DMS 273 (cell line): ENCODE measurements at regions not wholly inside any gene's neighbourhood (a gene's known extent, or its start where the extent isn't known, plus 50 kb on each side); places are given as distances from the start of the nearest gene placed in this dataset.

Experiments used
- DNase-seq: peaks from one replicate; lab custom pipeline; 2025; ENCODE audit not compliant: unreplicated experiment; lab: John Stamatoyannopoulos, UW

- peak; percentile 22 for DNase-seq
Measured at GRCh38 chr3:117282566-117282965, 573.0 kb downstream of the TUSC7 start.

GRCh38 chr3:117285737-117286136 lies 576.2 kb downstream of the TUSC7 start:
- peak; percentile 25 for DNase-seq

GRCh38 chr3:117286488-117286887 lies 576.9 kb downstream of the TUSC7 start:
- DNase-seq, result peak; percentile 63

GRCh38 chr3:117287602-117288001 lies 578.0 kb downstream of the TUSC7 start:
- no peak for DNase-seq

GRCh38 chr3:117291476-117291875 lies 581.9 kb downstream of the TUSC7 start:
- peak; percentile 11 for DNase-seq

- no peak for DNase-seq
Measured at GRCh38 chr3:117297065-117297464, 587.5 kb downstream of the TUSC7 start.

GRCh38 chr3:117297541-117297940 lies 588.0 kb downstream of the TUSC7 start:
- no peak for DNase-seq

GRCh38 chr3:117298273-117298672 lies 588.7 kb downstream of the TUSC7 start:
- DNase-seq, result no peak

GRCh38 chr3:117302428-117302827 lies 592.8 kb downstream of the TUSC7 start:
- DNase-seq, result no peak

GRCh38 chr3:117303443-117303842 lies 593.9 kb downstream of the TUSC7 start:
- no peak for DNase-seq

GRCh38 chr3:117304681-117305080 lies 595.1 kb downstream of the TUSC7 start:
- no peak for DNase-seq

- DNase-seq, result peak; percentile 11
Measured at GRCh38 chr3:117305681-117306080, 596.1 kb downstream of the TUSC7 start.

GRCh38 chr3:117306299-117306698 lies 596.7 kb downstream of the TUSC7 start:
- DNase-seq, result no peak

GRCh38 chr3:117308353-117308752 lies 598.8 kb downstream of the TUSC7 start:
- DNase-seq, result no peak

- no peak for DNase-seq
Measured at GRCh38 chr3:117308756-117309155, 599.2 kb downstream of the TUSC7 start.

- no peak for DNase-seq
Measured at GRCh38 chr3:117310536-117310935, 601.0 kb downstream of the TUSC7 start.

- DNase-seq, result no peak
Measured at GRCh38 chr3:117314441-117315150, 605.0 kb downstream of the TUSC7 start.

- DNase-seq, result peak; percentile 46
Measured at GRCh38 chr3:117322866-117323265, 613.3 kb downstream of the TUSC7 start.

- no peak for DNase-seq
Measured at GRCh38 chr3:117346901-117347300, 637.3 kb downstream of the TUSC7 start.

- no peak for DNase-seq
Measured at GRCh38 chr3:117348884-117349283, 639.3 kb downstream of the TUSC7 start.

GRCh38 chr3:117349566-117349965 lies 640.0 kb downstream of the TUSC7 start:
- no peak for DNase-seq

- peak; percentile 15 for DNase-seq
Measured at GRCh38 chr3:117350371-117350770, 640.8 kb downstream of the TUSC7 start.

- DNase-seq, result peak; percentile 77
Measured at GRCh38 chr3:117355566-117355965, 646.0 kb downstream of the TUSC7 start.
